ENCODE measurements at regions not wholly inside any gene's neighbourhood (a gene's known extent, or its start where the extent isn't known, plus 50 kb on each side); places are given as distances from the start of the nearest gene placed in this dataset.

DNA sequence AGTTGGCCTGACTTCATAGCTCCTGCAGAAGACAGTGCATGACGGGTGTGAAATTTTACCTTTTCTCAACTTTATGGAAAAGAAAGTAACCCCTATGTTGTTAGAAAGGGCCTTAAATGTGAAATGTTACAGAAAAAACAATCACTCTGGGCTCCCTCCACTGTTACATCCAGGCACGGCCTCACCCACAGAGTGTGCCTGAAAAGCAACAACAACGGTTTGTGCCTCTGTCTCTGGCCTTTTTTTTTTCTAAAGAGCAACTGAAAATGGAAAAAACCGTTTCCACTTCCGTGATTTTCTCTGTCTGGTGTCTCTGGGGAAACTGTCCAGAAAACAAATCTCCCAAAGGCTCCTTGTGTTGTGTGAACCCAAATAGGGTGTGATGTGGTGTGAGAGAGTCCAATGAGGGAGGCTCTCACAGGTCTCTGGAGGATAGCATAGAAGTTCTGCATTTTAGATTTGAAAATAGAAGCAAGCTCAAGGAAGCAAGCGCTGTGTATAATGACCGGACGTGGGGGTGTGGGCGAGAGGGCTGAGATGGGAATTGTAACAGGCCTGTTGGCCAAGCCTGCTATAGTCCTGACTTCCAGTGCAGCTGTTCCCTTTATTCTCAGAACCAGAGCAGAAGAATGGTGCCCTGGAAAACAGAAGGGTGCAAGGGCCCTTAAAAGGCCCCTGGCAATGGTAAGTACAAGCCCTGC, 221.8 kb upstream of the TUT7 start:
- no peak for TF ChIP-seq GABPA (IDR thresholded peaks at IDR 0.05; ENCODE audit: low read depth)
- POLR2A ChIA-PET, result no interaction called here
- H4K20me1 ChIP-seq (ENCODE audit: insufficient read depth), result no peaks in the 10 kb centered on the region
- no peak overlapping the region for H3K9ac ChIP-seq
- no peaks in the 10 kb centered on the region for H3F3A ChIP-seq (replicated peaks; ENCODE audit: insufficient read depth)
- no peak for DNase-seq
- H3K27me3 ChIP-seq (ENCODE audit: insufficient read depth), result no peaks in the 10 kb centered on the region
- WGBS (ENCODE audit: low lambda C conversion rate), result 82% methylated on average over 9 of the region's 9 CpGs
- H3K9me3 ChIP-seq, result no peaks in the 10 kb centered on the region
- no peak overlapping the region for H2AFZ ChIP-seq (ENCODE audit: low read depth)
- no peak overlapping the region for H3K4me2 ChIP-seq
- H3K79me2 ChIP-seq (ENCODE audit: insufficient read depth), result no peaks in the 10 kb centered on the region
- CTCF ChIA-PET, result no interaction called here
- H3K9me2 ChIP-seq, result no peaks in the 10 kb centered on the region
- no peaks in the 10 kb centered on the region for H3K36me3 ChIP-seq (replicated peaks in 1 of 2; ENCODE audit: control insufficient read depth in 1 of 2, insufficient read depth in 2 of 2, low read length in 1 of 2)
- no peaks in the 10 kb centered on the region; a peak in 1 of 4 replicates for H3K4me1 ChIP-seq (ENCODE audit: control insufficient read depth in 1 of 2, insufficient read depth in 2 of 2, low read depth in 1 of 2, low read length in 1 of 2)
- H3K4me3 ChIP-seq (ENCODE audit: low read depth in 2 of 2, low read length in 1 of 2), result no peak overlapping the region
- no peak overlapping the region for H3K27ac ChIP-seq (ENCODE audit: low read depth in 2 of 2, low read length in 1 of 2)

DNA sequence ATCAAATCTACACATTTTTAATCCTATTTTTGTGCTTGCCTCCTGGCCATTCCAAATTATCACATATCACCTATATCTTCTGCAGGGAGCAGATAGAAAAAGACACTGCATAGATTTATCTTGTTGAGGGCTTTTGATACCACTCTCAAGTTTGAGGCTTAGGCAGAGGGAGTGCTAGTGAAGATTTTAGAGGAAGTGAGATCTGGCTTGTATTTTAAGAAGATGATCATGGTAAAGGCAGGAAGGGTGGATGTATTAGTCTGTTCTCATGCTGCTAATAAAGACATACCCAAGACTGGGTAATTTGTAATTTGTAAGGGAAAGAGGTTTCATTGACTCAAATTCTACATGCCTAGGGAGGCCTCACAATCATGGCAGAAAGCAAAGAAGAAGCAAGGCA, 220.9 kb upstream of the TUT7 start:
- POLR2A ChIA-PET, result no interaction called here
- Histone ChIP-seq H3K4me1 (ENCODE audit: control insufficient read depth in 1 of 2, insufficient read depth in 2 of 2, low read depth in 1 of 2, low read length in 1 of 2) (no peaks in the 10 kb centered on the region; a peak in 1 of 4 replicates), H3F3A (replicated peaks; ENCODE audit: insufficient read depth) (no peaks in the 10 kb centered on the region), H3K4me2 (no peak overlapping the region), H4K20me1 (ENCODE audit: insufficient read depth) (no peaks in the 10 kb centered on the region), H3K79me2 (ENCODE audit: insufficient read depth) (no peaks in the 10 kb centered on the region), H3K9me2 (no peaks in the 10 kb centered on the region), H3K27me3 (ENCODE audit: insufficient read depth) (no peaks in the 10 kb centered on the region), H2AFZ (ENCODE audit: low read depth) (no peak overlapping the region), H3K36me3 (replicated peaks in 1 of 2; ENCODE audit: control insufficient read depth in 1 of 2, insufficient read depth in 2 of 2, low read length in 1 of 2) (no peaks in the 10 kb centered on the region), H3K9me3 (no peaks in the 10 kb centered on the region), H3K27ac (ENCODE audit: low read depth in 2 of 2, low read length in 1 of 2) (no peak overlapping the region), H3K9ac (no peak overlapping the region), H3K4me3 (ENCODE audit: low read depth in 2 of 2, low read length in 1 of 2) (no peak overlapping the region)
- DNase-seq, result no peak
- CTCF ChIA-PET, result no interaction called here
- no peak for TF ChIP-seq FOXJ3 (CRISPR knock-in tag; IDR thresholded peaks at IDR 0.05)
- TF ChIP-seq TEAD4 (IDR thresholded peaks at IDR 0.05; ENCODE audit: borderline replicate concordance, insufficient read depth), result no peak
- no peak for TF ChIP-seq POLR2AphosphoS5 (IDR thresholded peaks at IDR 0.05; ENCODE audit: low read depth, low read length)
- no peak for TF ChIP-seq TAF1 (IDR thresholded peaks at IDR 0.05; ENCODE audit: borderline replicate concordance, low read depth, low read length)
- no peak for TF ChIP-seq RXRA (IDR thresholded peaks at IDR 0.05; ENCODE audit: borderline replicate concordance, low read depth)
- TF ChIP-seq, protein P1, sequence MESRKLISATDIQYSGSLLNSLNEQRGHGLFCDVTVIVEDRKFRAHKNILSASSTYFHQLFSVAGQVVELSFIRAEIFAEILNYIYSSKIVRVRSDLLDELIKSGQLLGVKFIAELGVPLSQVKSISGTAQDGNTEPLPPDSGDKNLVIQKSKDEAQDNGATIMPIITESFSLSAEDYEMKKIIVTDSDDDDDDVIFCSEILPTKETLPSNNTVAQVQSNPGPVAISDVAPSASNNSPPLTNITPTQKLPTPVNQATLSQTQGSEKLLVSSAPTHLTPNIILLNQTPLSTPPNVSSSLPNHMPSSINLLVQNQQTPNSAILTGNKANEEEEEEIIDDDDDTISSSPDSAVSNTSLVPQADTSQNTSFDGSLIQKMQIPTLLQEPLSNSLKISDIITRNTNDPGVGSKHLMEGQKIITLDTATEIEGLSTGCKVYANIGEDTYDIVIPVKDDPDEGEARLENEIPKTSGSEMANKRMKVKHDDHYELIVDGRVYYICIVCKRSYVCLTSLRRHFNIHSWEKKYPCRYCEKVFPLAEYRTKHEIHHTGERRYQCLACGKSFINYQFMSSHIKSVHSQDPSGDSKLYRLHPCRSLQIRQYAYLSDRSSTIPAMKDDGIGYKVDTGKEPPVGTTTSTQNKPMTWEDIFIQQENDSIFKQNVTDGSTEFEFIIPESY (IDR thresholded peaks at IDR 0.05; ENCODE audit: borderline replicate concordance, low read depth), result no peak
- TF ChIP-seq, protein P2, sequence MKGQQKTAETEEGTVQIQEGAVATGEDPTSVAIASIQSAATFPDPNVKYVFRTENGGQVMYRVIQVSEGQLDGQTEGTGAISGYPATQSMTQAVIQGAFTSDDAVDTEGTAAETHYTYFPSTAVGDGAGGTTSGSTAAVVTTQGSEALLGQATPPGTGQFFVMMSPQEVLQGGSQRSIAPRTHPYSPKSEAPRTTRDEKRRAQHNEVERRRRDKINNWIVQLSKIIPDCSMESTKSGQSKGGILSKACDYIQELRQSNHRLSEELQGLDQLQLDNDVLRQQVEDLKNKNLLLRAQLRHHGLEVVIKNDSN (IDR thresholded peaks at IDR 0.05; ENCODE audit: borderline replicate concordance, low read depth), result no peak
- TF ChIP-seq, protein P3, sequence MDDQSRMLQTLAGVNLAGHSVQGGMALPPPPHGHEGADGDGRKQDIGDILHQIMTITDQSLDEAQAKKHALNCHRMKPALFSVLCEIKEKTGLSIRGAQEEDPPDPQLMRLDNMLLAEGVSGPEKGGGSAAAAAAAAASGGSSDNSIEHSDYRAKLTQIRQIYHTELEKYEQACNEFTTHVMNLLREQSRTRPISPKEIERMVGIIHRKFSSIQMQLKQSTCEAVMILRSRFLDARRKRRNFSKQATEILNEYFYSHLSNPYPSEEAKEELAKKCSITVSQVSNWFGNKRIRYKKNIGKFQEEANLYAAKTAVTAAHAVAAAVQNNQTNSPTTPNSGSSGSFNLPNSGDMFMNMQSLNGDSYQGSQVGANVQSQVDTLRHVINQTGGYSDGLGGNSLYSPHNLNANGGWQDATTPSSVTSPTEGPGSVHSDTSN (IDR thresholded peaks at IDR 0.05), result no peak
- no peak for TF ChIP-seq GABPA (IDR thresholded peaks at IDR 0.05; ENCODE audit: low read depth)

Data from SK-N-SH (cell line).